MCF 10A (cell line): ENCODE measurements at regions not wholly inside any gene's neighbourhood (a gene's known extent, or its start where the extent isn't known, plus 50 kb on each side); places are given as distances from the start of the nearest gene placed in this dataset.

Experiments
- BruUV-seq: library from RNA; stranded (reverse); fragments of 400-500 nt; replicated peaks from 2 replicates; lab custom pipeline; 2021; lab: Mats Ljungman, UMichigan
- CTCF ChIA-PET: fragments of 300-600 bp; sonication (Branson Sonifier 250); formaldehyde crosslinking; extraction: SDS; loops from one replicate; lab custom pipeline; 2021; ENCODE audit warnings: antibody characterized with exemption, inconsistent platforms; lab: Yijun Ruan, JAX
- POLR2A ChIA-PET: fragments of 300-600, 350-650 bp; sonication (Branson Sonifier 250); formaldehyde crosslinking; extraction: SDS; loops from one replicate; lab custom pipeline; 2020; ENCODE audit warnings: antibody characterized with exemption, inconsistent platforms; lab: Yijun Ruan, JAX
- DNase-seq: peaks from one replicate; pipeline ENCODE4 v3.0.0-alpha.2; 2018; ENCODE audit not compliant: unreplicated experiment
- H3K27ac Mint-ChIP-seq: one replicate; pipeline ENCODE4 v1.8.0; 2022; ENCODE audit warnings: mild to moderate bottlenecking, low read depth, mixed read lengths; ENCODE audit not compliant: unreplicated experiment
- H3K27me3 Mint-ChIP-seq: one replicate; pipeline ENCODE4 v1.8.0; 2022; ENCODE audit warnings: mixed read lengths; ENCODE audit not compliant: insufficient read depth, unreplicated experiment
- H3K36me3 Mint-ChIP-seq: one replicate; pipeline ENCODE4 v1.8.0; 2022; ENCODE audit warnings: mild to moderate bottlenecking, moderate library complexity, mixed read lengths; ENCODE audit not compliant: insufficient read depth, unreplicated experiment
- H3K4me1 Mint-ChIP-seq: one replicate; pipeline ENCODE4 v1.8.0; 2022; ENCODE audit warnings: mixed read lengths; ENCODE audit not compliant: insufficient read depth, unreplicated experiment
- H3K4me3 Mint-ChIP-seq: one replicate; pipeline ENCODE4 v1.8.0; 2022; ENCODE audit warnings: mild to moderate bottlenecking, moderate library complexity, mixed read lengths; ENCODE audit not compliant: unreplicated experiment
- H3K9me3 Mint-ChIP-seq: one replicate; pipeline ENCODE4 v1.8.0; 2022; ENCODE audit warnings: mixed read lengths; ENCODE audit not compliant: unreplicated experiment
- intact Hi-C: fragments of 100-400 bp; cut with micrococcal nuclease; formaldehyde crosslinking; loops from 2 replicates; pipeline ENCODE4 v1.14.1; 2022
- TF ChIP-seq, protein P1 (sequence below): fragments of 200-600 bp; IDR thresholded peaks from one replicate; pipeline ENCODE4 v1.8.0; 2022; ENCODE audit warnings: antibody characterized with exemption, mild to moderate bottlenecking; ENCODE audit not compliant: unreplicated experiment

GRCh38 chr3:159187232-159187631 lies 385.4 kb downstream of the MFSD1 start:
- H3K9me3 Mint-ChIP-seq, result no peaks in the 10 kb centered on the region
- H3K36me3 Mint-ChIP-seq, result no peaks in the 10 kb centered on the region
- TF ChIP-seq, protein P1, sequence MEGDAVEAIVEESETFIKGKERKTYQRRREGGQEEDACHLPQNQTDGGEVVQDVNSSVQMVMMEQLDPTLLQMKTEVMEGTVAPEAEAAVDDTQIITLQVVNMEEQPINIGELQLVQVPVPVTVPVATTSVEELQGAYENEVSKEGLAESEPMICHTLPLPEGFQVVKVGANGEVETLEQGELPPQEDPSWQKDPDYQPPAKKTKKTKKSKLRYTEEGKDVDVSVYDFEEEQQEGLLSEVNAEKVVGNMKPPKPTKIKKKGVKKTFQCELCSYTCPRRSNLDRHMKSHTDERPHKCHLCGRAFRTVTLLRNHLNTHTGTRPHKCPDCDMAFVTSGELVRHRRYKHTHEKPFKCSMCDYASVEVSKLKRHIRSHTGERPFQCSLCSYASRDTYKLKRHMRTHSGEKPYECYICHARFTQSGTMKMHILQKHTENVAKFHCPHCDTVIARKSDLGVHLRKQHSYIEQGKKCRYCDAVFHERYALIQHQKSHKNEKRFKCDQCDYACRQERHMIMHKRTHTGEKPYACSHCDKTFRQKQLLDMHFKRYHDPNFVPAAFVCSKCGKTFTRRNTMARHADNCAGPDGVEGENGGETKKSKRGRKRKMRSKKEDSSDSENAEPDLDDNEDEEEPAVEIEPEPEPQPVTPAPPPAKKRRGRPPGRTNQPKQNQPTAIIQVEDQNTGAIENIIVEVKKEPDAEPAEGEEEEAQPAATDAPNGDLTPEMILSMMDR, result no peak
- no peak overlapping the region for H3K4me3 Mint-ChIP-seq
- no peaks in the 10 kb centered on the region for H3K27me3 Mint-ChIP-seq
- no peak for DNase-seq
- no TSS peak for BruUV-seq
- H3K4me1 Mint-ChIP-seq, result no peaks in the 10 kb centered on the region
- POLR2A ChIA-PET, result no interaction called here
- intact Hi-C loops, result no loop called here
- CTCF ChIA-PET, result interaction anchor here (1.4 kb wide), 1 partner anchor 73 kb away, joined by 4 read pairs; no protein-coding TSS in a partner anchor
- H3K27ac Mint-ChIP-seq, result no peak overlapping the region

DNA sequence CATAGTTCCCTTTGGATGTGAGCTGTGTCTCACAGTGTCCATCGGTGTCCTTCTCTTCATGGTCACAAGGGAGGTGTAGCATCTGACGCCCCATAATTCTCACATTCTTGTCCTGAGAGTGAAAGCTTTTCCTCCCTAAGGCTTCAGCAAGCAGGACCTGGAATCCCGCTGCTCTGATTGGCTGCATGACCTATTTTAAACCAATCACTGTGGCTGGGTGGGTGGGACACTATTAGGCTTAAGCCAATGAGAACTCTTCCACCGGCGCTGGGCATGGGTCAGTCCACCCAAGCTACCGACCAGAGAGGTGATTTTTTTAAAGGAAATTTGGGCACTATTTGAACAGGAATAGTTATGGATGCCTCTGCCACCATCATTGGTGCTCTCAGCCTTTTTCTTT lies 385.9 kb downstream of the MFSD1 start:
- CTCF ChIA-PET, result interaction anchor here (1.4 kb wide), 1 partner anchor 72 kb away, joined by 4 read pairs; no protein-coding TSS in a partner anchor
- Mint-ChIP-seq H3K36me3 (no peaks in the 10 kb centered on the region), H3K9me3 (no peaks in the 10 kb centered on the region), H3K4me1 (no peaks in the 10 kb centered on the region), H3K27ac (no peak overlapping the region), H3K27me3 (no peaks in the 10 kb centered on the region), H3K4me3 (no peak overlapping the region)
- POLR2A ChIA-PET, result no interaction called here
- intact Hi-C loops, result no loop called here
- BruUV-seq, result no TSS peak
- TF ChIP-seq, protein P1, result no peak
- no peak for DNase-seq

GRCh38 chr3:159189994-159190669 lies 388.3 kb downstream of the MFSD1 start:
- Mint-ChIP-seq H3K27me3 (no peaks in the 10 kb centered on the region), H3K36me3 (no peaks in the 10 kb centered on the region), H3K4me1 (no peaks in the 10 kb centered on the region), H3K27ac (no peak overlapping the region), H3K4me3 (no peak overlapping the region), H3K9me3 (no peaks in the 10 kb centered on the region)
- DNase-seq, result peak; percentile 20
- intact Hi-C loops, result no loop called here
- CTCF ChIA-PET, result interaction anchor here (0.6 to 1.3 kb wide), 2 partner anchors 70 to 396 kb away, joined by 3 read pairs; no protein-coding TSS in a partner anchor
- POLR2A ChIA-PET, result no interaction called here
- TF ChIP-seq, protein P1, result no peak
- BruUV-seq, result no TSS peak

DNA sequence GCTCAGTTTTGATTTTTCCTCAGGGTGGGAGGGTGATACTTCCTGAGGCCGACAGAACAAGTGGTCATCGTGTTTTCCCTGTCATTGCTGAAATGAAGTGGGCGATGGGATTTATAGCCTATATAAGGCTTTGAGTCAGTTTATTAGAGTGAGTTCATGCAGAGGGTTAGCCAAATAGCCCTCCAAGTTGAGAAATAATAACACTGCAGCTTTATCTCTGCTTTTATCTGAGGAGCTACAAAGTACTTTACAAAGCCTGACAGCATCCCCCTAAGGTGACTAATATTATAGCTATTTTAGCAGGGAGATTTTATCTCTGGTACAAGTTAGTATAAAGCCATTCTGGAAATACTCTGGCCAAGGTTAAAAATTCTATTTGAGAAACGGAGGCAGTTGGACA lies 389.6 kb downstream of the MFSD1 start:
- H3K36me3 Mint-ChIP-seq, result no peaks in the 10 kb centered on the region
- POLR2A ChIA-PET, result no interaction called here
- H3K4me3 Mint-ChIP-seq, result no peak overlapping the region
- intact Hi-C loops, result no loop called here
- no peaks in the 10 kb centered on the region for H3K27me3 Mint-ChIP-seq
- H3K4me1 Mint-ChIP-seq, result no peaks in the 10 kb centered on the region
- CTCF ChIA-PET, result no interaction called here
- no peak overlapping the region for H3K27ac Mint-ChIP-seq
- no TSS peak for BruUV-seq
- no peaks in the 10 kb centered on the region for H3K9me3 Mint-ChIP-seq
- peak; percentile 3 for DNase-seq
- TF ChIP-seq, protein P1, result no peak
